ENCODE measurements at regions not wholly inside any gene's neighbourhood (a gene's known extent, or its start where the extent isn't known, plus 50 kb on each side); places are given as distances from the start of the nearest gene placed in this dataset.

DNA sequence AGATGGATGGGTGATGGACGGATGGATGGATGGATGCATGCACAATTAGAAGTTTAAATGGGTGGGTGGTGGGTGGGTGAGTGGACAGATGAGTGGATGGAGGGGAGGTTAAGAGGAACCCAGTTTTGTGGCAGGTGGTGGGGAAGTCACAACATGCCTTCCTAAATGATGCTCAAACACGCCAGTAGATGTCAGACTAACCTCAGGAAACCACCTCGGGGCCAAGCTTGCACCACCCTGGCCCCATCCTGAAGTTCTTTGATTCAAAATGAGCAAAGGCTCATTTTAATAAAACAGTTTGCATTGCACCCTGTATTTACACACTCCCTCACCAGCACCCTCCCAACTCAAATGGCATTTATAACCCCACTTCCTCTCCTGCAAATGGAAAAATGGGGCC is 91.4 kb upstream of the CACNA1A start:
- Histone ChIP-seq H3K36me3 (ENCODE audit: low read depth, low read length) (no peaks in the 10 kb centered on the region), H3K4me3 (ENCODE audit: low read length) (no peak overlapping the region), H3K4me1 (ENCODE audit: insufficient read depth, low read length) (peaks cover 5% of the 10 kb centered on the region; the same call in 1 of the 2 replicates), H3K79me2 (ENCODE audit: low read length) (no peaks in the 10 kb centered on the region), H3F3A (ENCODE audit: low read length, unreplicated experiment) (no peaks in the 10 kb centered on the region), H3K4me2 (ENCODE audit: low read length) (0 out of 2 replicates have a peak overlapping the region, but pooled peaks have one; percentile 16), H3K9ac (ENCODE audit: low read length) (no peak overlapping the region), H2AFZ (ENCODE audit: low read length) (0 out of 2 replicates have a peak overlapping the region, but pooled peaks have one; percentile 5), H3K9me2 (replicated peaks; ENCODE audit: low read length) (no peaks in the 10 kb centered on the region), H3K27ac (ENCODE audit: low read length) (no peak overlapping the region), H4K20me1 (ENCODE audit: low read length) (no peaks in the 10 kb centered on the region), H3K9me3 (ENCODE audit: low read length) (no peaks in the 10 kb centered on the region), H3K27me3 (ENCODE audit: low read length) (no peaks in the 10 kb centered on the region)
- POLR2A ChIA-PET (ENCODE audit: unreplicated experiment) = no interaction called here
- no peak for TF ChIP-seq EZH2 (IDR thresholded peaks at IDR 0.05; ENCODE audit: low read length, unreplicated experiment)
- TF ChIP-seq, protein P1, sequence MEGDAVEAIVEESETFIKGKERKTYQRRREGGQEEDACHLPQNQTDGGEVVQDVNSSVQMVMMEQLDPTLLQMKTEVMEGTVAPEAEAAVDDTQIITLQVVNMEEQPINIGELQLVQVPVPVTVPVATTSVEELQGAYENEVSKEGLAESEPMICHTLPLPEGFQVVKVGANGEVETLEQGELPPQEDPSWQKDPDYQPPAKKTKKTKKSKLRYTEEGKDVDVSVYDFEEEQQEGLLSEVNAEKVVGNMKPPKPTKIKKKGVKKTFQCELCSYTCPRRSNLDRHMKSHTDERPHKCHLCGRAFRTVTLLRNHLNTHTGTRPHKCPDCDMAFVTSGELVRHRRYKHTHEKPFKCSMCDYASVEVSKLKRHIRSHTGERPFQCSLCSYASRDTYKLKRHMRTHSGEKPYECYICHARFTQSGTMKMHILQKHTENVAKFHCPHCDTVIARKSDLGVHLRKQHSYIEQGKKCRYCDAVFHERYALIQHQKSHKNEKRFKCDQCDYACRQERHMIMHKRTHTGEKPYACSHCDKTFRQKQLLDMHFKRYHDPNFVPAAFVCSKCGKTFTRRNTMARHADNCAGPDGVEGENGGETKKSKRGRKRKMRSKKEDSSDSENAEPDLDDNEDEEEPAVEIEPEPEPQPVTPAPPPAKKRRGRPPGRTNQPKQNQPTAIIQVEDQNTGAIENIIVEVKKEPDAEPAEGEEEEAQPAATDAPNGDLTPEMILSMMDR (conservative IDR thresholded peaks at IDR 0.05; ENCODE audit: low read depth, low read length) = peak; percentile 88
- CTCF ChIA-PET = interaction anchor here (0.5 to 1.1 kb wide), 4 partner anchors 119 to 264 kb away, joined by 3 to 6 read pairs (median 4); no protein-coding TSS in a partner anchor
- intact Hi-C loops (cut with micrococcal nuclease) = loop anchor here (1.0 kb wide), 1 partner anchor 121 kb away; no protein-coding TSS in a partner anchor
- peak; percentile 83 for DNase-seq
- no TSS peak for BruUV-seq (replicated peaks)
- peak; percentile 94 for ATAC-seq

DNA sequence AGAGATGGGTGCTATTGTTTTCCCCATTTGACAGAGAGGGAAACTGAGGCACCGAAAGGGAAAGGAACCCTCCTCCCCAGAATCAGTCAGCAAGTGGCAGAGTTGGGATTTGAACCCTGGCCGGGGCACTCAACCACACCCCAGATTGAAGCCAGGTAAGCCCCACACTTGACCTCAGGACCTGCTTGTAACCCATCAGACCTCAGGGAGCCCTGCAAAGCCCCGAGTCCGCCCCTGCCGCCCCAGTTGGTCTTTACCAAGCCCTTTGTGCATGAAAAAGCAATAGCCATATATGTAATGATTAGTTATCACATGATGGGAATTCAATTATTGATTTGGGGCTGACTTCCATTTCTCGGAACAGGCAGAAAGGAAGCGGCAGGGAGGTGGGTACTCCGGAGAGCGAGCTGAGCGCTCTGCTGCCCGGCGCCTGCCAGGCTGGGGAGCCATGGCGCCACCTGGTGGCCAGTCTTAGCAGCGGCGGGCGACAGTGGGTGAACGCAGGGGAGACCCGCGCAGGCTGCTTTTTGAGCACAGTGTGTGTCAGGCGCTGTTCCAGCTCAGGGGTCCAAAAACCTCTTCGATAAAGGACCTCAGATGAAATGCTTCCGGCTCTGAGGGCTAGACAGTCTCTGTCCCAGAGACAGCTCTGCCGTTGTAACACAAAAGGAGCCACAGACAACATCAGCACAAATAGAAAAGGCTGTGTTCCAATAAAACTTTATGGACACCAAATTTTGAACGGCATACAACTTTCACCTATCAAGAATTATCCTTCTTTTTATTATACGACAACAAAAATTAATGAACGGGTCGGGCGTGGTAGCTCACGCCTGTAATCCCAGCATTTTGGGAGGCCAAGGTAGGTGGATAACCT is 82.9 kb upstream of the CACNA1A start:
- Histone ChIP-seq H3K9ac (ENCODE audit: low read length) (no peak overlapping the region), H3K4me1 (ENCODE audit: insufficient read depth, low read length) (no peaks in the 10 kb centered on the region), H4K20me1 (ENCODE audit: low read length) (no peaks in the 10 kb centered on the region), H3F3A (ENCODE audit: low read length, unreplicated experiment) (no peaks in the 10 kb centered on the region), H2AFZ (ENCODE audit: low read length) (peak overlapping the region; percentile 85), H3K27ac (ENCODE audit: low read length) (no peak overlapping the region), H3K4me2 (ENCODE audit: low read length) (peak overlapping the region; percentile 75), H3K36me3 (ENCODE audit: low read depth, low read length) (no peaks in the 10 kb centered on the region), H3K4me3 (ENCODE audit: low read length) (peak overlapping the region; percentile 51; the same call in 1 of the 2 replicates), H3K27me3 (ENCODE audit: low read length) (no peaks in the 10 kb centered on the region), H3K79me2 (ENCODE audit: low read length) (no peaks in the 10 kb centered on the region), H3K9me2 (replicated peaks; ENCODE audit: low read length) (no peaks in the 10 kb centered on the region), H3K9me3 (ENCODE audit: low read length) (no peaks in the 10 kb centered on the region)
- ATAC-seq = peak; percentile 98
- ChIA-PET CTCF (interaction anchor here (0.6 to 1.2 kb wide), 4 partner anchors 22 to 488 kb away, joined by 3 read pairs; no protein-coding TSS in a partner anchor), POLR2A (ENCODE audit: unreplicated experiment) (no interaction called here)
- TF ChIP-seq EZH2 (IDR thresholded peaks at IDR 0.05; ENCODE audit: low read length, unreplicated experiment) (no peak), EZH2phosphoT487 (IDR thresholded peaks at IDR 0.05; ENCODE audit: borderline replicate concordance, low read length) (no peak)
- TF ChIP-seq, protein P1 (conservative IDR thresholded peaks at IDR 0.05; ENCODE audit: low read depth, low read length) = peak; percentile 99
- intact Hi-C loops (cut with micrococcal nuclease) = loop anchor here (1.0 to 10.0 kb wide), 3 partner anchors 154 to 312 kb away; no protein-coding TSS in a partner anchor
- DNase-seq = peak; percentile 84
- BruUV-seq (replicated peaks) = no TSS peak

DNA sequence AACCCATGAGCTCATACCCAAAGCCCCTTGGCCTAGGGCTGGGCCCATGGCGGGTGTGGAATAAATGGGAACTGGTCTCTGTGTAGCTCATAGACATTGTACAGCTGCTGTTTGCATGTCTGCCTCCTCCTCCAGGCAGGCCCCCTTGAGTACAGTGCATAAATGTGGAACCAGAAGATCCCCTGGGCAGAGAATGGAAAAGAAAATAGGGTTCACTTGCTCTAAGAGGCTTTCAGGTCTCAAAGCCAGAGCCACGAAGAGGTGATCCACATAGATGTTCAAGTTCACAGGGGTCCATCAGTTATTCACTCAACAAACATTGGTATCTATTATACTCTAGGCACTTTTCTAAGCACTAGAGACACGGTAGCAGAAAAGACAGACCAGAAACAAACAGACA is 79.2 kb upstream of the CACNA1A start:
- Histone ChIP-seq H3K27me3 (ENCODE audit: low read length) (no peaks in the 10 kb centered on the region), H3K4me2 (ENCODE audit: low read length) (no peak overlapping the region), H3K4me3 (ENCODE audit: low read length) (no peak overlapping the region), H3K9me2 (replicated peaks; ENCODE audit: low read length) (no peaks in the 10 kb centered on the region), H4K20me1 (ENCODE audit: low read length) (no peaks in the 10 kb centered on the region), H3K4me1 (ENCODE audit: insufficient read depth, low read length) (no peaks in the 10 kb centered on the region), H3K79me2 (ENCODE audit: low read length) (no peaks in the 10 kb centered on the region), H3K36me3 (ENCODE audit: low read depth, low read length) (no peaks in the 10 kb centered on the region), H3K9me3 (ENCODE audit: low read length) (no peaks in the 10 kb centered on the region), H3K27ac (ENCODE audit: low read length) (no peak overlapping the region), H2AFZ (ENCODE audit: low read length) (no peak overlapping the region), H3K9ac (ENCODE audit: low read length) (no peak overlapping the region), H3F3A (ENCODE audit: low read length, unreplicated experiment) (no peaks in the 10 kb centered on the region)
- POLR2A ChIA-PET (ENCODE audit: unreplicated experiment) = no interaction called here
- no TSS peak for BruUV-seq (replicated peaks)
- no peak for ATAC-seq
- TF ChIP-seq EZH2 (IDR thresholded peaks at IDR 0.05; ENCODE audit: low read length, unreplicated experiment) = no peak
- TF ChIP-seq EZH2phosphoT487 (IDR thresholded peaks at IDR 0.05; ENCODE audit: borderline replicate concordance, low read length) = no peak
- TF ChIP-seq, protein P1 (conservative IDR thresholded peaks at IDR 0.05; ENCODE audit: low read depth, low read length) = no peak
- DNase-seq = no peak
- CTCF ChIA-PET = no interaction called here
- intact Hi-C loops (cut with micrococcal nuclease) = loop anchor here (10.0 kb wide), 1 partner anchor 151 kb away; no protein-coding TSS in a partner anchor

All from PC-3 (cell line).